ENCODE measurements at regions not wholly inside any gene's neighbourhood (a gene's known extent, or its start where the extent isn't known, plus 50 kb on each side); places are given as distances from the start of the nearest gene placed in this dataset.
"Not testable (repeated sequence)": the region's sequence is repeated elsewhere in the genome, so short reads cannot be mapped to it uniquely, and the experiment has no call there.

DNA sequence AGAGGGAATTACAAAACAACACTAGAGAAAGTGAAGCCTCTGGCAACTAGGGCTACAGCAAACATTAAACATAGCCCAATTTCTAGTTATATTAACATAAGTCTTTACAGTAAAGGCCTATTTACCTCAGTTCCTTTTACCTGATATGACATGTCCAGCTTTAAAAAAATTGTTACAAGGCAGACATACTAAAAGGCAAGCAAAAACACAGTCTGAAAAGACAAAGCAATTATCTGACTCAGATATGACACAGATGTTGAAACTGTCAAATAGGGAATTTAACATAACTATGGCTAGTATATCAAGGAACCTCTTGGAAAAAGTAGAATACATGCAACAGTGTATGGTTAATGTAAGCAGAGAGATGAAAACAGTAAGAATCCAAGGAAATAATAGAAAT lies 238.6 kb downstream of the RAP2B start:
- Histone ChIP-seq H3K4me1 (no peaks in the 10 kb centered on the region), H3K27ac (no peak overlapping the region), H3K9me3 (no peaks in the 10 kb centered on the region), H3K4me3 (no peak overlapping the region), H3K4me2 (no peak overlapping the region)
- ChIA-PET CTCF (no interaction called here), POLR2A (no interaction called here)
- DNase-seq (ENCODE audit: low read depth in 1 of 2, low spot score in 1 of 2) = no peak
- no peak for ATAC-seq
- FAIRE-seq = no peak
- TF ChIP-seq CHD4 (IDR thresholded peaks at IDR 0.05; ENCODE audit: borderline replicate concordance) (no peak), GATA3 (IDR thresholded peaks at IDR 0.05; ENCODE audit: borderline replicate concordance) (no peak), EP300 (IDR thresholded peaks at IDR 0.05) (no peak), NPAS2 (CRISPR knock-in tag; IDR thresholded peaks at IDR 0.05; ENCODE audit: borderline replicate concordance) (no peak), HOXA7 (CRISPR knock-in tag; IDR thresholded peaks at IDR 0.05) (no peak), POLR2AphosphoS2 (conservative IDR thresholded peaks at IDR 0.05; ENCODE audit: low read length) (no peak)

DNA sequence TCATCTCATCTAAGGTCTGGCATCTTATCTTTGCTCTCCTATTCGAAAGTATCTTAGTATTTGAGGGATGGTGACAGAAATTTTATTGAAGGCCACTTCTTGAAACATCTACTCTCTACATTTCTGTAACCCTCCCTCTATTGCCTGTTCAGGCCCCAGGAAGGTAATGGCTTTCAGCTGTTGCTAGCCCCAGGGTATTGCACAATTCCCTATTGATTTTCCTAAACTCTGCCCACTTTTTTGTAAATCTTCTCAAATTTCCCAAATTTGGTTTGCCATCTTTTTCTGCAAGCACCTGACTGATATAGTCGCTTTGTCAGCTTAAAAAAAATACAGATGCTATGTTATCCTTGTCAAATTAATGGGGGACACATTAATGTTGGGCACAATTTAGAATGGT lies 242.1 kb downstream of the RAP2B start:
- Histone ChIP-seq H3K27ac (no peak overlapping the region), H3K9me3 (no peaks in the 10 kb centered on the region), H3K4me2 (no peak overlapping the region), H3K4me3 (no peak overlapping the region), H3K4me1 (no peaks in the 10 kb centered on the region)
- DNase-seq (ENCODE audit: low read depth in 1 of 2, low spot score in 1 of 2) (no peak), ATAC-seq (no peak), FAIRE-seq (no peak)
- ChIA-PET CTCF (no interaction called here), POLR2A (no interaction called here)
- TF ChIP-seq CHD2 (IDR thresholded peaks at IDR 0.05; ENCODE audit: low read length, partially characterized antibody) (no peak), CEBPB (IDR thresholded peaks at IDR 0.05) (peak in 1 of 2 experiments; percentile 39; a peak in 1 of 4 replicates)
- 29% methylated on average over 2 of the region's 2 CpGs for WGBS (ENCODE audit: missing lambda C conversion rate)

DNA sequence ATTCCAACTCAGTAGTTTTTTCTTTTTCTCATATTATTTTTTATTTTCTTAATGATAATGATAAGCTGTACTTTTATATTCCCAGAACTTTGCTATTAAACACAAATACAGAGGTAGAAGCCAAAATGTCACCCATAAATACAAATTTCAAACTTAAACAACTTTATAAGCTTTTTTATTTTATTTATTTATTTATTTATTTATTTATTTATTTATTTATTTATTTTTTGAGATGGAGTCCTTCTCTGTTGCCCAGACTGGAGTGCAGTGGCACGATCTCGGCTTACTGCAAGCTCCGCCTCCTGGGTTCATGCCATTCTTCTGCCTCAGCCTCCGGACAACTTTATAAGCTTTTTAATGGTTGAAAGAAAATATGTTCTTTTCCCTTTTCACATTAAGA lies 243.3 kb downstream of the RAP2B start:
- FAIRE-seq; POLR2A ChIA-PET; H3K4me1 ChIP-seq; DNase-seq (ENCODE audit: low read depth in 1 of 2, low spot score in 1 of 2); H3K9me3 ChIP-seq; CTCF ChIA-PET; H3K4me2 ChIP-seq; H3K4me3 ChIP-seq; H3K27ac ChIP-seq; ATAC-seq: not testable (repeated sequence)
- peak; percentile 40 for TF ChIP-seq ZC3H11A (IDR thresholded peaks at IDR 0.05)
- WGBS (ENCODE audit: missing lambda C conversion rate) = 77% methylated on average over 4 of the region's 4 CpGs

DNA sequence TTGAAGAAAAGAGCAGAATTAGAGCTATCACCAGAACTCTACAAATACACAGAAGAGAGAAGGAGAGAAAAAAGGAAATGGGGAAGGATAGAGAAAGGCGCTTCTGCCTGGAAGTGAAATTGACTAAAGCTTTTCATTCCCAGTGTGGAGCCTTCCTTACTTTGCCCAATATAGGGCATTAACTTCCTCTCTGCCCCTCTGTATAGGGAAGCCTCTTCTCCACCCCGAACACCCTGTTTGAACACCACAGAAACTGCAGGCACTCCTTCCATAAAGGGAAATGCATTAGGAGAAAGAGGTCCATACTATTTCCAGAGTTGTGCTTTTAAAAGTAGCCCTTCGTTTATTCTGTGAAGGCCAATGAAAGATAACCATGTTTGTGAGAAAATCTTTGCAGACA lies 248.5 kb downstream of the RAP2B start:
- POLR2A ChIA-PET = no interaction called here
- H3K4me1 ChIP-seq = no peaks in the 10 kb centered on the region
- ATAC-seq (no peak), DNase-seq (ENCODE audit: low read depth in 1 of 2, low spot score in 1 of 2) (no peak), FAIRE-seq (no peak)
- H3K4me3 ChIP-seq = no peak overlapping the region
- 29% methylated on average over 3 of the region's 3 CpGs for WGBS (ENCODE audit: missing lambda C conversion rate)
- no peak overlapping the region for H3K27ac ChIP-seq
- CTCF ChIA-PET = no interaction called here
- TF ChIP-seq HEYL (CRISPR knock-in tag; IDR thresholded peaks at IDR 0.05) (no peak), CBX2 (IDR thresholded peaks at IDR 0.05; ENCODE audit: borderline replicate concordance, low read depth) (no peak), JUN (IDR thresholded peaks at IDR 0.05) (no peak), BHLHE40 (IDR thresholded peaks at IDR 0.05; ENCODE audit: low read depth, low read length) (no peak), ESRRA (IDR thresholded peaks at IDR 0.05; ENCODE audit: borderline replicate concordance, low read length) (no peak), GATA3 (IDR thresholded peaks at IDR 0.05; ENCODE audit: borderline replicate concordance) (no peak), HOXB5 (CRISPR knock-in tag; IDR thresholded peaks at IDR 0.05) (no peak), MAFK (IDR thresholded peaks at IDR 0.05; ENCODE audit: partially characterized antibody) (no peak), KDM5A (IDR thresholded peaks at IDR 0.05) (no peak), ZNF302 (CRISPR knock-in tag; IDR thresholded peaks at IDR 0.05) (no peak)
- TF ChIP-seq, protein P1, sequence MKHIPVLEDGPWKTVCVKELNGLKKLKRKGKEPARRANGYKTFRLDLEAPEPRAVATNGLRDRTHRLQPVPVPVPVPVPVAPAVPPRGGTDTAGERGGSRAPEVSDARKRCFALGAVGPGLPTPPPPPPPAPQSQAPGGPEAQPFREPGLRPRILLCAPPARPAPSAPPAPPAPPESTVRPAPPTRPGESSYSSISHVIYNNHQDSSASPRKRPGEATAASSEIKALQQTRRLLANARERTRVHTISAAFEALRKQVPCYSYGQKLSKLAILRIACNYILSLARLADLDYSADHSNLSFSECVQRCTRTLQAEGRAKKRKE (CRISPR knock-in tag; IDR thresholded peaks at IDR 0.05; ENCODE audit: low read depth) = no peak
- no peaks in the 10 kb centered on the region for H3K9me3 ChIP-seq
- no peak overlapping the region for H3K4me2 ChIP-seq

DNA sequence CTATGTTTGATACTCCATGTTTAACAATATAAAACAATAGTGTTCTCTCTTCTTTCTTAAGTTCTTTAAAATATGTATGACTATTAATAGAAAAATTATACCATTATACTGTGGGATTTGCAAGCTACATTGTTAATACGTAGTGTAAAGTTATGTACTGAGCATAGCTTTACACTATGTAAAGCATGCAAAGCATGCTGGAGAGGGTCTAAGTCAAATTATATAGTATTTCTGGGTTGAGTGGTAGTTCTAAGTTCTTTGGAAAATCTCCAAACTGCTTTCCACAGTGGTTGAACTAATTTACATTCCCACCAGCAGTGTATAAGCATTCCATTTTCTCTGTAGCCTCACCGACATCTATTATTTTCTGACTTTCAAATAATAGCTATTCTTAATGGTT lies 253.0 kb downstream of the RAP2B start:
- no peak for ATAC-seq
- FAIRE-seq = no peak
- no peak overlapping the region for H3K27ac ChIP-seq
- no peaks in the 10 kb centered on the region for H3K4me1 ChIP-seq
- no peak overlapping the region for H3K4me2 ChIP-seq
- ChIA-PET POLR2A (no interaction called here), CTCF (no interaction called here)
- TF ChIP-seq RAD21 (conservative IDR thresholded peaks at IDR 0.05 in 1 of 2, IDR thresholded peaks at IDR 0.05 in 1 of 2) (no peak), CHD4 (IDR thresholded peaks at IDR 0.05; ENCODE audit: borderline replicate concordance) (no peak), KDM5A (IDR thresholded peaks at IDR 0.05) (no peak)
- TF ChIP-seq, protein P2, sequence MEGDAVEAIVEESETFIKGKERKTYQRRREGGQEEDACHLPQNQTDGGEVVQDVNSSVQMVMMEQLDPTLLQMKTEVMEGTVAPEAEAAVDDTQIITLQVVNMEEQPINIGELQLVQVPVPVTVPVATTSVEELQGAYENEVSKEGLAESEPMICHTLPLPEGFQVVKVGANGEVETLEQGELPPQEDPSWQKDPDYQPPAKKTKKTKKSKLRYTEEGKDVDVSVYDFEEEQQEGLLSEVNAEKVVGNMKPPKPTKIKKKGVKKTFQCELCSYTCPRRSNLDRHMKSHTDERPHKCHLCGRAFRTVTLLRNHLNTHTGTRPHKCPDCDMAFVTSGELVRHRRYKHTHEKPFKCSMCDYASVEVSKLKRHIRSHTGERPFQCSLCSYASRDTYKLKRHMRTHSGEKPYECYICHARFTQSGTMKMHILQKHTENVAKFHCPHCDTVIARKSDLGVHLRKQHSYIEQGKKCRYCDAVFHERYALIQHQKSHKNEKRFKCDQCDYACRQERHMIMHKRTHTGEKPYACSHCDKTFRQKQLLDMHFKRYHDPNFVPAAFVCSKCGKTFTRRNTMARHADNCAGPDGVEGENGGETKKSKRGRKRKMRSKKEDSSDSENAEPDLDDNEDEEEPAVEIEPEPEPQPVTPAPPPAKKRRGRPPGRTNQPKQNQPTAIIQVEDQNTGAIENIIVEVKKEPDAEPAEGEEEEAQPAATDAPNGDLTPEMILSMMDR (IDR thresholded peaks at IDR 0.05) = no peak
- no peak overlapping the region for H3K4me3 ChIP-seq
- H3K9me3 ChIP-seq = no peaks in the 10 kb centered on the region
- no peak for DNase-seq (ENCODE audit: low read depth in 1 of 2, low spot score in 1 of 2)
- 67% methylated on average over 2 of the region's 2 CpGs for WGBS (ENCODE audit: missing lambda C conversion rate)

Data from A549 (cell line).